ENCODE measurements at regions not wholly inside any gene's neighbourhood (a gene's known extent, or its start where the extent isn't known, plus 50 kb on each side); places are given as distances from the start of the nearest gene placed in this dataset.

GRCh38 chr4:41455206-41455605, 82.8 kb upstream of the LIMCH1 start:
- no peak overlapping the region for H3K14ac ChIP-seq (ENCODE audit: insufficient read length)
- H3K4me1 ChIP-seq (replicated peaks in 1 of 4; ENCODE audit: control insufficient read depth in 3 of 4, insufficient read depth in 4 of 4, low read length in 3 of 4) = peaks cover 0 to 15% (median 9%) of the 10 kb centered on the region in 4 experiments; a peak in 5 of 7 replicates
- no peaks in the 10 kb centered on the region for H3K79me1 ChIP-seq (ENCODE audit: low read depth, low read length)
- no peak overlapping the region for H2BK120ac ChIP-seq (replicated peaks; ENCODE audit: low read depth, low read length)
- no peak overlapping the region for H4K8ac ChIP-seq (ENCODE audit: extremely low read depth, insufficient read depth, low read length)
- ChIA-PET POLR2A (ENCODE audit: partially characterized antibody) (interaction anchor here (0.8 kb wide), 1 partner anchor 117 kb away, joined by 3 read pairs; no protein-coding TSS in a partner anchor), CTCF (ENCODE audit: partially characterized antibody) (interaction anchor here (1.7 kb wide), 1 partner anchor 87 kb away, joined by 3 read pairs; no protein-coding TSS in a partner anchor)
- H3K4me3 ChIP-seq (ENCODE audit: extremely low read depth in 1 of 4, insufficient read depth in 2 of 4, low read depth in 3 of 4, low read length in 4 of 4) = no peak overlapping the region; a peak in 1 of 8 replicates
- H2AFZ ChIP-seq (ENCODE audit: low read length) = no peak overlapping the region
- WGBS, 2 experiments (ENCODE audit: extremely low coverage in 1 of 2, insufficient coverage in 1 of 2, insufficient read length in 1 of 2, insufficient replicate concordance in 2 of 2, low coverage in 1 of 2, low lambda C conversion rate in 2 of 2, missing lambda C conversion rate in 1 of 2) = 32% methylated on average over 3 of the region's 3 CpGs; no CpG with 5 or more reads in 1 of the 2 experiments
- no peaks in the 10 kb centered on the region for H3K79me2 ChIP-seq (ENCODE audit: control insufficient read depth in 1 of 2, insufficient read depth in 2 of 2, low read length in 2 of 2)
- H3K23ac ChIP-seq (ENCODE audit: insufficient read length) = no peak overlapping the region
- FAIRE-seq (no peak), DNase-seq (ENCODE audit: low read depth in 1 of 2, low spot score in 2 of 2) (no peak)
- H3K27ac ChIP-seq (ENCODE audit: low read depth, low read length) = no peak overlapping the region
- H2BK5ac ChIP-seq (ENCODE audit: low read depth, low read length) = no peak overlapping the region
- H3K27me3 ChIP-seq (replicated peaks in 1 of 4; ENCODE audit: control insufficient read depth in 3 of 4, extremely low read depth in 1 of 4, insufficient read depth in 3 of 4, low read length in 3 of 4) = no peaks in the 10 kb centered on the region
- H4K5ac ChIP-seq (ENCODE audit: insufficient read length, low read depth, low read length) = no peak overlapping the region
- H3K56ac ChIP-seq (replicated peaks; ENCODE audit: insufficient read length, low read depth, low read length) = no peak overlapping the region
- H3K9ac ChIP-seq (replicated peaks in 1 of 4; ENCODE audit: extremely low read depth in 1 of 4, low read depth in 3 of 4, low read length in 3 of 4) = no peak overlapping the region
- H3K36me3 ChIP-seq (ENCODE audit: control insufficient read depth in 2 of 4, insufficient read depth in 4 of 4, low read length in 3 of 4) = no peaks in the 10 kb centered on the region
- no peak overlapping the region for H2BK12ac ChIP-seq (ENCODE audit: low read depth, low read length)
- H4K20me1 ChIP-seq (replicated peaks in 1 of 2; ENCODE audit: control insufficient read depth in 1 of 2, insufficient read depth in 2 of 2, low read length in 2 of 2) = no peaks in the 10 kb centered on the region
- TF ChIP-seq CBX8 (IDR thresholded peaks at IDR 0.05; ENCODE audit: borderline replicate concordance, low read depth, low read length) (no peak), TCF12 (IDR thresholded peaks at IDR 0.05; ENCODE audit: low read depth, low read length) (0 out of 2 replicates have a peak, but pooled peaks have one; percentile 46)
- no peak overlapping the region for H4K91ac ChIP-seq (replicated peaks; ENCODE audit: insufficient read length, low read length)
- H2BK15ac ChIP-seq (ENCODE audit: low read length) = no peak overlapping the region
- H3K23me2 ChIP-seq (ENCODE audit: low read depth, low read length) = no peaks in the 10 kb centered on the region
- H3K18ac ChIP-seq (ENCODE audit: extremely low read depth, low read length) = no peak overlapping the region
- H3K9me3 ChIP-seq (ENCODE audit: insufficient read depth in 2 of 2, low read depth in 1 of 2, low read length in 1 of 2) = no peaks in the 10 kb centered on the region
- no peak overlapping the region for H2BK20ac ChIP-seq (ENCODE audit: low read length)
- peak overlapping the region in 1 of 2 experiments; percentile 22; a peak in 1 of 4 replicates for H3K4me2 ChIP-seq (ENCODE audit: insufficient read depth in 1 of 2, low read depth in 2 of 2, low read length in 2 of 2)
- no peak overlapping the region for H2AK5ac ChIP-seq (ENCODE audit: low read depth, low read length)
- H3K4ac ChIP-seq (replicated peaks; ENCODE audit: insufficient read length, low read depth, low read length) = no peak overlapping the region
